PC-3 (cell line): ENCODE measurements at regions not wholly inside any gene's neighbourhood (a gene's known extent, or its start where the extent isn't known, plus 50 kb on each side); places are given as distances from the start of the nearest gene placed in this dataset.

ENCODE experiments used
- EZH2 ChIP-seq: fragments of 300-600 bp; sonication (generic); IDR thresholded peaks from one replicate; pipeline ENCODE4 v1.6.1; 2017; ENCODE audit warnings: antibody characterized with exemption, mild to moderate bottlenecking, low read length; ENCODE audit not compliant: unreplicated experiment
- EZH2phosphoT487 ChIP-seq: fragments of 300-600 bp; sonication (generic); IDR thresholded peaks from 2 replicates; pipeline ENCODE4 v1.6.1; 2018; ENCODE audit warnings: mild to moderate bottlenecking, antibody characterized with exemption, low read length, borderline replicate concordance
- TF ChIP-seq, protein P1 (sequence below): fragments of 300-600 bp; sonication (generic); conservative IDR thresholded peaks from 2 replicates; pipeline ENCODE4 v1.5.1; 2017; ENCODE audit warnings: antibody characterized with exemption, low read depth, mild to moderate bottlenecking, low read length

DNA sequence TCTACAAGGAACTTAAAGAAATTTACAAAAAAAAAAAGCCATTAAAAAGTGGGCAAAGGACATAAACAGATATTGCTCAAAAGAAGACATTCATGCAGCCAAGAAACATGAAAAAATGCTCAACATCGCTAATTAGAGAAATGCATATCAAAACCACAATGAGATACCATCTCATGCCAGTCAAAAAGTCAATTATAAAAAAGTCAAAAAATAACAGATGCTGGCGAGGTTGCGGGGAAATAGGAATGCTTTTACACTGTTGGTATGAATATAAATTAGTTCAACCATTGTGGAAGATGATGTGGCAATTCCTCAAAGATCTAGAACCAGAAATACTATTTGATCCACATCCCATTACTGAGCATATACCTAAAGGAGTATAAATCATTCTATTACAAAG lies 411.9 kb upstream of the MARCKS start:
- TF ChIP-seq EZH2 (no peak), EZH2phosphoT487 (no peak)
- TF ChIP-seq, protein P1, sequence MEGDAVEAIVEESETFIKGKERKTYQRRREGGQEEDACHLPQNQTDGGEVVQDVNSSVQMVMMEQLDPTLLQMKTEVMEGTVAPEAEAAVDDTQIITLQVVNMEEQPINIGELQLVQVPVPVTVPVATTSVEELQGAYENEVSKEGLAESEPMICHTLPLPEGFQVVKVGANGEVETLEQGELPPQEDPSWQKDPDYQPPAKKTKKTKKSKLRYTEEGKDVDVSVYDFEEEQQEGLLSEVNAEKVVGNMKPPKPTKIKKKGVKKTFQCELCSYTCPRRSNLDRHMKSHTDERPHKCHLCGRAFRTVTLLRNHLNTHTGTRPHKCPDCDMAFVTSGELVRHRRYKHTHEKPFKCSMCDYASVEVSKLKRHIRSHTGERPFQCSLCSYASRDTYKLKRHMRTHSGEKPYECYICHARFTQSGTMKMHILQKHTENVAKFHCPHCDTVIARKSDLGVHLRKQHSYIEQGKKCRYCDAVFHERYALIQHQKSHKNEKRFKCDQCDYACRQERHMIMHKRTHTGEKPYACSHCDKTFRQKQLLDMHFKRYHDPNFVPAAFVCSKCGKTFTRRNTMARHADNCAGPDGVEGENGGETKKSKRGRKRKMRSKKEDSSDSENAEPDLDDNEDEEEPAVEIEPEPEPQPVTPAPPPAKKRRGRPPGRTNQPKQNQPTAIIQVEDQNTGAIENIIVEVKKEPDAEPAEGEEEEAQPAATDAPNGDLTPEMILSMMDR: no peak
